HG03460 (cell line): ENCODE measurements at regions not wholly inside any gene's neighbourhood (a gene's known extent, or its start where the extent isn't known, plus 50 kb on each side); places are given as distances from the start of the nearest gene placed in this dataset.

Experiments used
- ATAC-seq: cut with Tn5 transposase; IDR thresholded peaks from one replicate; pipeline ENCODE4 v1.9.1; 2021; ENCODE audit not compliant: unreplicated experiment

- ATAC-seq = no peak
These were observed 311.0 kb downstream of the GABRB2 start for GRCh38 chr5:161235569-161235968.

GRCh38 chr5:161233553-161233952 lies 313.0 kb downstream of the GABRB2 start:
- no peak for ATAC-seq

GRCh38 chr5:161230221-161230620 lies 316.3 kb downstream of the GABRB2 start:
- ATAC-seq = no peak

- ATAC-seq = no peak
These were observed 326.7 kb downstream of the GABRB2 start for GRCh38 chr5:161219816-161220215.

GRCh38 chr5:161216877-161217276 lies 329.6 kb downstream of the GABRB2 start:
- no peak for ATAC-seq

- ATAC-seq = no peak
These were observed 334.3 kb downstream of the GABRB2 start for GRCh38 chr5:161212123-161212712.

GRCh38 chr5:161201558-161201957 lies 345.0 kb downstream of the GABRB2 start:
- ATAC-seq = no peak

GRCh38 chr5:161190778-161191177 lies 338.8 kb upstream of the ATP10B start:
- no peak for ATAC-seq

- ATAC-seq = no peak
These were observed 338.1 kb upstream of the ATP10B start for GRCh38 chr5:161190086-161190485.

- no peak for ATAC-seq
These were observed 337.4 kb upstream of the ATP10B start for GRCh38 chr5:161189452-161189851.

GRCh38 chr5:161183559-161183958 lies 331.5 kb upstream of the ATP10B start:
- ATAC-seq = no peak

- ATAC-seq = no peak
These were observed 324.2 kb upstream of the ATP10B start for GRCh38 chr5:161176221-161176620.

GRCh38 chr5:161169776-161170175 lies 317.8 kb upstream of the ATP10B start:
- ATAC-seq = no peak

GRCh38 chr5:161167016-161167767 lies 315.2 kb upstream of the ATP10B start:
- ATAC-seq = no peak

GRCh38 chr5:161165998-161166660 lies 314.1 kb upstream of the ATP10B start:
- no peak for ATAC-seq

GRCh38 chr5:161157925-161158324 lies 305.9 kb upstream of the ATP10B start:
- no peak for ATAC-seq

- ATAC-seq = no peak
These were observed 303.4 kb upstream of the ATP10B start for GRCh38 chr5:161155451-161155850.

GRCh38 chr5:161152415-161152940 lies 300.5 kb upstream of the ATP10B start:
- no peak for ATAC-seq

GRCh38 chr5:161150441-161150988 lies 298.5 kb upstream of the ATP10B start:
- no peak for ATAC-seq

- no peak for ATAC-seq
These were observed 297.1 kb upstream of the ATP10B start for GRCh38 chr5:161149078-161149477.

- ATAC-seq = no peak
These were observed 286.9 kb upstream of the ATP10B start for GRCh38 chr5:161138751-161139455.
